ENCODE measurements at regions not wholly inside any gene's neighbourhood (a gene's known extent, or its start where the extent isn't known, plus 50 kb on each side); places are given as distances from the start of the nearest gene placed in this dataset.
"Not testable (repeated sequence)": the region's sequence is repeated elsewhere in the genome, so short reads cannot be mapped to it uniquely, and the experiment has no call there.

DNA sequence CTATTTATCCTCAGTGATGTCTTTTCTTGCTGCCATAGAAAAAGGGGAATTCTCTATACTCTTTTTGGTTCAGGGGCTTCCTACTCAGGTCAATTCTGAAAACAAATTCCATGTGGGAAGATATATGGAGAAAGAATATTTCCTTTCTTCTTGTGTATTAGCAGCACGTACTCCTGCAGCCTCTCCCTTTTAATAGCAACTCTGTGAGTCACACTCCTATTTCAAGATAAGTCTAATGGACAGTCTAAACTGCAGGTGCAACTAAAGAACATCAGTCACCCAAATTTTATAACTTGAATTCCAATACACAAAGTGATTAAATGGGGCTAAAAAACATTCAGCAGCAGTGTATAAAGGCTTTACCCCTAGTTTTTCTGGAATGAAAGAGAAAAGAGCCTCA lies 942.2 kb downstream of the CNTNAP5 start:
- DNase-seq (ENCODE audit: low spot score) = no peak

DNA sequence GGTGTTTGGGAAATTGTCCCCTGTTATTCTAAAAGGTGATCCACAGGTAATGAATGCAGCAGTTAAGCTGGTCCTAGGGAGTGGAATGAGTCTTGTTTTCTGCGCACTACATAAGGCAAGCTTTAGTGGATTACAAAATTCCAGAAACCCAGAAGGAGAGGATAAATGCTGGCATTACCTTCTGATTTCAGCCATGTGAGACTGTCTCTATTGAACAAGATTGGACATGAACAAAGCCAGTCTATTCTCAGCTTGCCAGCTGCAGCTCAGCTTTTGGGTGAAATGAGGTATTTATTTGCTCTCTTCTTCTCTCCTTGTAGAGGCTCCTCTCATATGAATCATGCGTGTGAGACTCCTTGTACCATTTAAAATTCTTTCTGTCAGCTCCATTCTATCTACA lies 944.9 kb downstream of the CNTNAP5 start:
- DNase-seq (ENCODE audit: low spot score) = no peak

DNA sequence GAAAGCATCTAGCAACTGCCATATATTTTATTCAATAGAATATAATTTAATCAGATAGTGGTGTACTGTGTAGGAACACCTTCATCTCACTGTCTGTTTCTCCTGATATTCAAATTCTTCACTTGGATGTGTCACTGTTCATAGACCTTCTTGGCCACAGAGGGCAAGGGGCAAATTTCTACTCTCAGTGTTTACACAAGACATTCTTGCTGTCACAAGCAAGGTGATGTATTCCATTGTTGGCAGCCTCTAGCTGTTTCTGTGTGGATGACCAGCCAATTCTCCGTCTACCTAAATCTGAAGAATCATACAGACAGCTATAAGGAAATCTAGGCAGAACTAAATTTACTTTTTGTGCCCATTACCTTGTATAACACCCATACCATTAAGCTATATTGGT lies 948.3 kb downstream of the CNTNAP5 start:
- no peak for DNase-seq (ENCODE audit: low spot score)

DNA sequence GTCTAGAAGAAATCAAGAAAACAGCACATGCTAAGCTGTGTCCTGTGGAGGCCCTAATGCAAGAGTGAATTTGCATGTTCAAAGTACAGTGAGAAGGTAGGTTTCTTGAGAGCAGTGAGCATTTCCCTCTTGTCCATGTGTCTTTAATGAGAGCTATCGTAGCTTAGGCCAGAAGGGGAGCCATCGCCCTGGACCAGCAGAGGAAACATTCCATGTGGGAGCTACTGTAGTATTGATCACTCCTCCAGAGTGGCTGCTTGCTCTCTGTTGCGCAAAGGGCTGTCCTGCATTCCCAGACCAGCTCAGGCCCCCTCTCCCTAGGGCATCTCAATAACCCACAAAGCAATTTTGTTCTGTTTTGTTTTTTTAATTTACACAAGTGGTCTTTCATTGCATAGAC lies 950.1 kb downstream of the CNTNAP5 start:
- DNase-seq (ENCODE audit: low spot score) = no peak

DNA sequence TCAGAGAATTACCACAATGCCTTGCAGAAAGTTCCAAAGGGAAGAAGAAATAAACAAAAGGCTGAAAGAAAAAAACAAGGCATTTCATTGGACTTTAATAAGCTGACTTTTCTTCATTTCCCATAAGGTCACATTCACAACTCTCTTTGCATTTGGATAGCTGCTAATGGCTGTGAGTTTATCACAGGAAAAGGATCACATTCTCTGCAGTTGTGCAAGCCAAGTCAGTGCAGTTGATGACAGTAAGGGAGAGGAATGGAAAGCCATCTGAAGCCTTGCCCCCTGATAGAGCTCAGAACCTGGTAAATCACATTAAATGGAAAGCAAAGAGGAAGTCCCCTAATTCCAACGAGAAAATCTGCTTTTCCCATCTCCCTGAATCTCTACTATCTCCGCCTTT lies 950.6 kb downstream of the CNTNAP5 start:
- no peak for DNase-seq (ENCODE audit: low spot score)

DNA sequence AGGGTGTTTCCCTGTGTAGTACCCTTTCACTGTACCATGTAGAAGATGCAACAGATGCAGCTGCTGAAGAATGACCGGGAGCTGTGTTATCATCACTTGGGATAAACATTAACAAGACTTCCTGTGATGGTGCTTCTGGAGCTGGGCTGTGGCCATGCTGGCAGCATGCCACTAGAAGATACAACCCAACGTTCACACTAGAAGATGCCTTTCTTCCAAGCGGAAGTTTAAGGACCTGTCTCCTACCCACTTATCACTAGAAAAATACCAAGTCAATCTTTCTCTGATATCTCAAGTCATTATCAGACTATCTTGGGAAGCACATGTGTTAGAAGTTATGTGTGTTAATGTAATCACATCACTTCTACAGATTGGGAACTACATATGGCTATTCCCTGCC lies 953.5 kb downstream of the CNTNAP5 start:
- no peak for DNase-seq (ENCODE audit: low spot score)

DNA sequence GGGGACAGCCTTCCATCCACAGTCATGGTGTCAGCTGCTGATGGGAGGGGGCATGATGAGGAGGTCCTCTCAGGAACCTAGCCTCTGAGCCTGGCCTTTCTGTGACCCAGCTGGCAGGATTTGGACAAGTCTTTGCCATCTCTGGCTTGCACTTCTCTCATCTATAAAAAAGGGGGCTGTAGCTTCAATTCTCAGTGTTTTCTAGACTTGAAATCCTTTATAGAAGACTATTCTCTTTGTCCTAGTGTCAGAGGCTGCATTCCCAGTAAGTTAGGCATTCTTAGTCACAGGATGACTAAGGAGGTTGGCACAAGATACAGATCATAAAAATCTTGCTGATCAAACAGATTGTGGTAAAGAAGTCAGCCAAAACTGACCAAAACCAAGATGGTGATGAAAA lies 958.5 kb downstream of the CNTNAP5 start:
- DNase-seq (ENCODE audit: low spot score) = no peak

DNA sequence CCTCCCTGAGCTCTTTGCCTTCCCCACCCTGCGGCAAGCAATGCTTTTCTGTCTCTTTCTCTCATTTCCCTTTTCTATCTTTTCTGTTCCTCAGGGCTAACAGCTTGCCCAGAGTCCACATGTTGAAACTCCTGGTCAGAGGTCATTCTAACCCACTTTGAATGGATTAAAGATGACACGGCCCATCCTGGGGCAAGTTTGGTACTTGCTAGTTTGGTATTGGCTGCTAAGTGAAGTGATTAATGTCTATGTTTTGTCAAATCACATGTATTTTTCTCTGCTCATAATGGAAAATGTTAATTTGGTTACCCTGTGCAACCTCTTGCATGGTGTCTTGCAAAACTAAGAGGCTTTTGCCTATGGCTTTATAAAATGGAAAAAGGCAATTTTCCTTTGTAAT lies 960.2 kb downstream of the CNTNAP5 start:
- DNase-seq (ENCODE audit: low spot score) = no peak

DNA sequence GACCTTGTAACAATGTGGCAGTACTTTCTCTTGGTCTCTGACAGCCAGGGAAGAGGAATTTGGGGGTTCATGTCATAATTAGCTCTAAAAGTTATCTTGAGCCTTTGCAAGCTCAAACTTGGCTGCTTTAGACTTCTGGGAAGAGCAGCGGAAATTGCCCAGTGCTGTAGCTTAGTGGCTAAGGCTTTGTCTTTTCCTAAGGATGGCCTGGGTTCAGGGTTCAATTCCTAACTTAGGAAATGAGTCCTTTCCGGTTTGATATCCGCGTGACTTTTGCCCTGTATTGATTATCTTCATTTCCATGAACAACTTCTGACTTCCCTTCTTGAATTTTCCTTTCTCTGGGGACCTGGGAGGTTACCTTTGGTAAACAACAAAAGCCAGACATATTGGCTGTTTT lies 961.0 kb downstream of the CNTNAP5 start:
- no peak for DNase-seq (ENCODE audit: low spot score)

DNA sequence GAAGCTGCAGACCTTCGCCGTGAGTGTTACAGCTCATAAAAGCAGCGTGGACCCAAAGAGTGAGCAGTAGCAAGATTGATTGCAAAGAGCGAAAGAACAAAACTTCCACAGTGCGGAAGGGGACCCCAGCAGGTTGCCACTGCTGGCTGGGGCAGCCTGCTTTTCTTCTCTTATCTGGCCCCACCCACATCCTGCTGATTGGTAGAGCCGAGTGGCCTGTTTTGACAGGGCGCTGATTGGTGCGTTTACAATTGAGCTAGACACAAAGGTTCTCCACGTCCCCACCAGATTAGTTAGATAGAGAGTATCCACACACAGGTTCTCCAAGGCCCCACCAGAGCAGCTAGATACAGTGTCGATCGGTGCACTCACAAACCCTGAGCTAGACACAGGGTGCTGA lies 961.8 kb downstream of the CNTNAP5 start:
- not testable (repeated sequence) for DNase-seq (ENCODE audit: low spot score)

DNA sequence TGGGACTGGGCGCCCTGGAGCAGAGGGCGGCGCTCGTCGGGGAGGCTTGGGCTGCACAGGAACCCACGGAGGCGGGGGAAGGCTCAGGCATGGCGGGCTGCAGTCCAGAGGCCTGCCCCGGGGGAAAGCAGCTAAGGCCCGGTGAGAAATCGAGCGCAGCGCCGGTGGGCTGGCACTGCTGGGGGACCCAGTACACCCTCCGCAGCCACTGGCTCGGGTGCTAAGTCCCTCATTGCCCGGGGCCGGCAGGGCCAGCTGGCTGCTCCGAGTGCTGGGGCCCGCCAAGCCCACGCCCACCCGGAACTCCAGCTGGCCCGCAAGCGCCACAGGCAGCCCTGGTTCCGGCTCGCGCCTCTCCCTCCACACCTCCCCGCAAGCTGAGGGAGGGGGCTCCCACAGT lies 962.3 kb downstream of the CNTNAP5 start:
- not testable (repeated sequence) for DNase-seq (ENCODE audit: low spot score)

DNA sequence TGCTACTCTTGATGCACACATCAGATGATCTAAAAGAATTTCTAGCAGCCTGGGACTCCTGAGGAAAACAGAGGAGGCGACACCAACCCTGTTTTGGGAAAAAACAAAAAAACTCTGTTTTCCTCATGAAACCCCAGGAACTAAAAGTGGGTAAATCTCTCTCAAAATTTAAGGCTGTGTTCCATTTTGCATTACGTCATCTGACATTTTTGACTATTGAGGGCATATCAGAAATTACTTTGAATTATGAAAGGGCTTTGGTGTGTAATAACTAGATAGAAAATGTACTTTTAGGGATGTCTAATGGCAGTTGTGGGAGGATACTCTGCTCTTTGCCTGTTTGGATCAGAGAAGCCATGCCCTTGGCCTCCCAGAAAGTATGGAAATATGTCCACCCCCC lies 963.0 kb downstream of the CNTNAP5 start:
- DNase-seq (ENCODE audit: low spot score) = no peak

DNA sequence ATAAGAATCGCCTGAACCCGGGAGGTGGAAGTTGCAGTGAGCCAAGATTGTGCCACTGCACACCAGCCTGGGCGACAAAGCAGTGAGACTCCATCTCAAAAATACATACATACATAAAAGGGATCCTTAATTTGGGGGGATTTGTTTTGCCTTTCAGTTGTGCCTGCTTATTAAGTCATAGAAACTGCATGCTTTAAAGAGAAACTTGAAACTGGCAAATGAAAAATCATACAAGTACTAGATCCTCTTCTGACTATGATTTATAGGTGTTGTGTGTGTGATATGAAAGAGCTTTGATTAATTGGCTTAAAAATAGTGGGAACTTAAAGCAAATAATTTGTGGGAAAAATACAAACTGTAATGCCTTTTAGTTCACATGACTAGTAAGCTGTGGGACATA lies 963.7 kb downstream of the CNTNAP5 start:
- DNase-seq (ENCODE audit: low spot score) = no peak

DNA sequence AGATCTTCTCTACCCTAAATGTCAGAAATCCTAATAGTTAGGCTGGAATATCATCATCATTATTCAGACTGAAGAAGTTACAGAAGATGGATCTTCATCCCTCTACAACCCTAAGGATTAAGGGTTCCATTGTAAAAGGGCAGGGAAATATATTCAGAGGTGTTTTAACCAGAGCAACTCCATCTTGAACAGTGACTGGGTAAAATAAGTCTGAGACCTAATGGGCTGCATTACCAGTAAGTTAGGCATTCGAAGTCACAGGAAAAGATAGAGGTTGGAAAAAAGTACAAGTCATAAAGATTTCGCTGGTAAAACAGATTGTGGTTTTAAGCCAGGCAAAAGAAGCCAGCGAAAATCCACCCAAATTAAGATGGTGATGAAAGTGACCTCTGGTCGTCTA lies 968.7 kb downstream of the CNTNAP5 start:
- DNase-seq (ENCODE audit: low spot score) = no peak

DNA sequence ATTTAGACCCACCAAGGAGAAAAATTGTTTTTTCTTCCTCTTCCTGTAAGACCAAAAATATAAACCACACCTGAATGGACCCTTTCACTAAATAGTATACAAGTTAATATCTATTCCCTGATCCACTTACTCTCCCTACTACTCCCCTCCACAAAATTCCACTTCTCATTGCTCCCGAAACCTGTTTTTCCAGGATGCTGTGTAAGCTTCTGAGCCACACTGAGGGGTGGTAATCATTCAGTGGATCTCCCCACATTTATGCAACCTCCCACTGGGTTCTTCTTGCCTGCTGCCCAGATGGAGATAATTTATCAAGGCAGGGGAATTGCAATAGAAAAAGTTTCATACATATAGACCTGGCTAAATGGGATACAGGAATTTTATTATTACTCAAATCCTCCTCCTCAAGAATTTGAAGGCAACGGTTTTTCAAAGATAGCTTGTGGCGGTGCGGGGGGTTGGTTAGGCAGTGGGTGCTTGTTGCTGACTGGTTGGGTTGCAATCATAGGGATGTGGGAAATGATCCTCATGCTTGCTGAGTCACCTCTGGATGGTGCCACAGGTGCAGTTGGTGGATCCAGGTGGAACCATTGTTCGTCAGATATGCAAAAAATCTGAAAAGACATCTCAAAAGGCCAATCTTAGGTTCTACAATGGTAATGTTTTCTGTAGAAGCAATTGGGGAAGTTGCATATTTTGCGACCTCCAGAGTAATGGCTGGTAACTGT lies 970.3 kb downstream of the CNTNAP5 start:
- DNase-seq (ENCODE audit: low spot score) = no peak

DNA sequence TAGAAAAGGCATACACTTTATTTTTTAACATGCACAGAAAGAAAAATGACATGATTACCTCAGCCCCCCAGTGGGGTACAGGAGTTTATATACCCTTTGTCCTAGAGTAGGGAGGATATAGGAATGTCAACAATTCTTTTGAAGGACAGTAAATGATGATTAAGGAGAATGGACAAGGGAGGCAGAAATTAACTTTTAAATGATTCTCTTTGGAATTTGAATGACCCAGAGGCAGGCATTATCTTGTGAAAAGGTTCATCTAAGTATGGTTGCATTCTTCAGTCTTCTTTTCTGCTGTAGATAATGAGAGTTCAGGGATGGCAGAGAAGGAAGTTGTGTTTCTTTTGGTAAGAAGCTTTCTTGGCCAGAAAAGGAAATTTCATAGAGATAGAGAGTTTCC lies 971.3 kb downstream of the CNTNAP5 start:
- no peak for DNase-seq (ENCODE audit: low spot score)

DNA sequence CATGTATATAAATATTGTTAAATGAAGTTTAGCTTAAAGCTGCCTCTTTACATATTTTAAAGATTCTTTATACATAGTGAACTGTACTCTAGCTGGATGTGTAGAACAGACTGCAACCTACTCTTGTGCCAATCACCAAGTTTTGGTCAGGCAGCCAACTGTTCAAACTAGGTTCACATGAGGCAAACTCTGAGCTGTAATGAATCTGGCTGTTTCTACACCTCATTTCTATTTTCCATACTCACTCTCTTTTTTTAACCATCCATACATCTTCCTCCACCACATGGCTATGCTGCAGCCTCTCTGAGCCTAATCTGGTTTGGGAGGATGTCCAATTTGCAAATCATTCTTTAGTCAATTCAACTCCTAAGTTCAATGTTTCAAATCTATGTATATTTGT lies 974.8 kb downstream of the CNTNAP5 start:
- DNase-seq (ENCODE audit: low spot score) = no peak

DNA sequence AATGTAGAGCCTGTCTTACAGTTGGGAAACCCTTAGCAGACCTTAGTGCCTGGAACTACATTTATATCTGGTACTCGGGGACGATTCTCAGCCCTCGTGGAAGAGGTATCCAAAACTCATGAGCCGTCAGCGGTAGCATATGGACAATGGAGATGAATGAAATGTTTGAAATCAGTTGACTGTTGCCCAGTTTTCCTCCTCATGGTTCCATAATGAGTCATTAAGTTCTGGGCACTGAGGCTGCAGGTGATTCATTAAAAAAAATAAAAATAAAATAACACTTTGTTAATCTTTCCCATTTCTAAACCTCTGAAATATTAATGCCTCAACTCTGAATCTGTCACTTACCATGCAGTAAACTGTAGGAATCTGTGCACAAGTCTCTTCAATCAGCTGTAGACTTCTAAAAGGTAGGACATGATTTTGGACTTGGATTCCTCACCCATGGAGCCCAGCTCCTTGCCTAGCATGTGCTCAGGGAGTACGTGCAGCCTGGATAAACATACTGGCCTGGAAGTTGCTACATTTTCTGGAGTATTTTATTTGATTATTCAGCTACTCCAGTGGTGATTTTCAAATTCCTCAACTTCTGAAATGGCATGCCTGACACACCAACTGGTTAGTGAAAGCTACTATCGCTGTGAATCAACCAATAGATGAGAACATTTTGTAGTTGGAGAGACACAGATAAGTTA lies 979.2 kb downstream of the CNTNAP5 start:
- no peak for DNase-seq (ENCODE audit: low spot score)

DNA sequence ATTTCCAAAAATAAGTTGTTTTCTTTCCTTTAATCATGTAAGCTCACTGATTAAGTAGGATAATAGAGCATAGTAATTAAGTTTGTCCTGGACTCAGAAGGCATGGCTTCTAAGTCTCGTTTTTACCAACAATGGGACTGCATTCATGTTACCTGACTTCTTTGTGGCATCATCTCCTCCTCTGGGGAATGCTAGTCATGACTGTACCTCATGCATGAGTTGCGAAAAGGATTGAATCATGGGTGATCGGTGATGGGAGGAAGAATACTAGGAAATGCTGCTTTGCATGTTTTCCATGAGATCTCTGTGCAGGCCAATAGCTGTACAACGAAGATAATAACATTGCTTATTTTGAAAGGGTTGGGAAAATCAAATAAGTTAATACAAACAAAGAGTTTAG lies 981.6 kb downstream of the CNTNAP5 start:
- no peak for DNase-seq (ENCODE audit: low spot score)

DNA sequence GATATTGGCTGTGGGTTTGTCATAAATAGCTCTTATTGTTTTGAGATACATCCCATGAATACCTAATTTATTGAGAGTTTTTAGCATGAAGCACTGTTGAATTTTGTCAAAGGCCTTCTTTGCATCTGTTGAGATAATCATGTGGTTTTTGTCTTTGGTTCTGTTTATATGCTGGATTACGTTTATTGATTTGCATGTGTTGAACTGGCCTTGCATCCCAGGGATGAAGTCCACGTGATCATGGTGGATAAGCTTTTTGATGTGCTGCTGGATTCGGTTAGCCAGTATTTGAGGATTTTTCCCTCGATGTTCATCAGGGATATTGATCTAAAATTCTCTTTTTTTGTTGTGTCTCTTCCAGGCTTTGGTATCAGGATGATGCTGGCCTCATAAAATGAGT lies 1003.6 kb downstream of the CNTNAP5 start:
- not testable (repeated sequence) for DNase-seq (ENCODE audit: low spot score)

DNA sequence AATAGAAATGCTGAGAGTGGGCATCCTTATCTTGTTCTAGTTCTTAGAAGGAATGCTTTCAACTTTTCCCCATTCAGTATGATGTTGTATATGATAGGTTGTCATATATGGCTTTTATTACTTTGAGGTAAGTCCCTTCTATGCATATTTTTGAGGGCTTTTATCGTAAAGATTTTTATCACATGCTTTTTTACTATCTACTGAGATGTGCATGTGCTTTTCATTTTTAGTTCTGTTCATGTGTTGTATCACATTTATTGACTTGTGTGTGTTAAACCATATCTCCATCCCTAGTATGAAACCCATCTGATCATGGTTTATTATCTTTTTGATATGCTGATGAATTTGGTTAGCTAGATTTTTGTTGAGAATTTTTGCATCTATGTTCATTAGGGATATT lies 1008.8 kb downstream of the CNTNAP5 start:
- DNase-seq (ENCODE audit: low spot score) = no peak

DNA sequence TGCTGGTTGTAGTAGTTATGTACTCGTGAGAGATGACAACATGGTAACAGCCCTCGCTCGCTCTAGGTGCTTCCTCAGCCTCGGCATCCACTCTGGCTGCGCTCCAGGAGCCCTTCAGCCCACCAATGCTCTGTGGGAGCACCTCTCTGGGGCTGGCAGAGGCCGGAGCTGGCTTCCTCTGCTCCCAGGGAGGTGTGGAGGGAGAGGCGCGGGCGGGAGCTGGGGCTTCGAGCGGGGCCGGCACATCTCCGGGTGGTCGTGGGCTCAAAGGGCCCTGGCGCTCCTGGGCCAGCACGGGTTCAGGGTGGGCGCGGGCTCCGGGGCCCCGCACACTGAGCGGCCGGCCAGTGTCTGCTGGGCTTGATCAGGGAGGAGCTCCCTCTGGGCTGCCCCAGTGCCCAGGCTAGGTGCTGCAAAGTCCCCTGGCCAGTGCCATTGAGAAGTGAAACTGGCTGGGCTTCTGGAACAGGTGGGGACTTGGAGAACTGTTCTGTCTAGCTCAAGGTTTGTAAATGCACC lies 1012.1 kb downstream of the CNTNAP5 start:
- no peak for DNase-seq (ENCODE audit: low spot score)

DNA sequence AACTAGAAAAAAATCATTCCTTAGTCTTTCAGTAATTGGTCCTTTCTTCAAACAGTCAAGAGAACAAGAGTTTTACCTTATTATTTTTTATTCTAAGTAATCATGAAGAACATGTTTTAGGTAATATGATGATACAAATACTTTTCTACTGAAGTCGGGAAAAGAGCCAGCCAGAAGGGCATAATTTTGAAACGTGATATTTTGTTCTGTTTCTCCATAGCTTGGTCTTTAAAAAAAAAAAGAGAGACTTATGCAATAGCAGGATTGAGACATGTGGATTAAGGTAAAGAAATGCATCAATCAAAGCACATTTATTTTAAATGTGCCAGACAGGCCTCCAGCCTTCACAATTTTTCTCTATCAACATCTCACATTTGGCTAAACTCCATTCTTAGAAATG lies 1016.8 kb downstream of the CNTNAP5 start:
- no peak for DNase-seq (ENCODE audit: low spot score)

DNA sequence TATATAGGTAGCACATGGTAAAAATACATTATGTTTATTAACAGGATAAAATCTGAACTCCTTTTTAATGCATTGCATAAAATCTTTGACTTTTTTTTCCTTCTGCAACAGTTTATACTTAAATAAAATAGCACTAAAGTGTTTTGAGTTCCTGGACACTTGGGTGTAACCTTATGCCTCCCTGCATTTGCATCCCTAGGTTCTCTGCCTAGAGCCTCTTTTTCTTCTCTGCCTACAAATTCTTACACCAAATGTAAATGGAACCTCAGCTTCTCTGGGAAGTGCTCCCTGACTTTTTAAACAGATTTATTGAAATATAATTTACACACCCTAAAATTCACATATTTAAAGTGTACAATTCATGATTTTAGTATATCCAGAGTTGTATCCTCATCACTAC lies 1017.6 kb downstream of the CNTNAP5 start:
- no peak for DNase-seq (ENCODE audit: low spot score)
